Calu3 (cell line): ENCODE measurements at regions not wholly inside any gene's neighbourhood (a gene's known extent, or its start where the extent isn't known, plus 50 kb on each side); places are given as distances from the start of the nearest gene placed in this dataset.

Experiments
- BruUV-seq: library from RNA; stranded (reverse); fragments of 400-500 nt; replicated peaks from 2 replicates; lab custom pipeline; 2021; lab: Mats Ljungman, UMichigan
- CTCF ChIA-PET: fragments of 300-600 bp; sonication (Branson Sonifier 250); formaldehyde crosslinking; loops from one replicate; lab custom pipeline; 2022; ENCODE audit warnings: antibody characterized with exemption; lab: Charles Lee
- DNase-seq: peaks from one replicate; pipeline ENCODE4 v3.0.0; 2022
- H3K27ac Mint-ChIP-seq: one replicate; pipeline ENCODE4 v1.8.0; 2022; ENCODE audit warnings: mixed read lengths; ENCODE audit not compliant: unreplicated experiment
- H3K27me3 Mint-ChIP-seq: one replicate; pipeline ENCODE4 v1.8.0; 2022; ENCODE audit warnings: mixed read lengths; ENCODE audit not compliant: unreplicated experiment
- H3K36me3 Mint-ChIP-seq: one replicate; pipeline ENCODE4 v1.8.0; 2022; ENCODE audit warnings: mild to moderate bottlenecking, moderate library complexity, mixed read lengths; ENCODE audit not compliant: insufficient read depth, unreplicated experiment
- H3K4me1 Mint-ChIP-seq: one replicate; pipeline ENCODE4 v1.8.0; 2022; ENCODE audit warnings: mild to moderate bottlenecking, low read depth, mixed read lengths; ENCODE audit not compliant: unreplicated experiment
- H3K4me3 Mint-ChIP-seq: one replicate; pipeline ENCODE4 v1.8.0; 2022; ENCODE audit warnings: mild to moderate bottlenecking, low read depth, moderate library complexity, mixed read lengths; ENCODE audit not compliant: unreplicated experiment
- H3K9me3 Mint-ChIP-seq: one replicate; pipeline ENCODE4 v1.8.0; 2022; ENCODE audit warnings: low read depth, mixed read lengths; ENCODE audit not compliant: unreplicated experiment
- CTCF ChIP-seq: fragments of 200-600 bp; IDR thresholded peaks from one replicate; pipeline ENCODE4 v1.8.0; 2022; ENCODE audit warnings: antibody characterized with exemption; ENCODE audit not compliant: unreplicated experiment
- intact Hi-C: fragments of 100-400 bp; cut with micrococcal nuclease; formaldehyde crosslinking; loops from one replicate; pipeline ENCODE4 v1.10.0; 2022; ENCODE audit not compliant: unreplicated experiment

DNA sequence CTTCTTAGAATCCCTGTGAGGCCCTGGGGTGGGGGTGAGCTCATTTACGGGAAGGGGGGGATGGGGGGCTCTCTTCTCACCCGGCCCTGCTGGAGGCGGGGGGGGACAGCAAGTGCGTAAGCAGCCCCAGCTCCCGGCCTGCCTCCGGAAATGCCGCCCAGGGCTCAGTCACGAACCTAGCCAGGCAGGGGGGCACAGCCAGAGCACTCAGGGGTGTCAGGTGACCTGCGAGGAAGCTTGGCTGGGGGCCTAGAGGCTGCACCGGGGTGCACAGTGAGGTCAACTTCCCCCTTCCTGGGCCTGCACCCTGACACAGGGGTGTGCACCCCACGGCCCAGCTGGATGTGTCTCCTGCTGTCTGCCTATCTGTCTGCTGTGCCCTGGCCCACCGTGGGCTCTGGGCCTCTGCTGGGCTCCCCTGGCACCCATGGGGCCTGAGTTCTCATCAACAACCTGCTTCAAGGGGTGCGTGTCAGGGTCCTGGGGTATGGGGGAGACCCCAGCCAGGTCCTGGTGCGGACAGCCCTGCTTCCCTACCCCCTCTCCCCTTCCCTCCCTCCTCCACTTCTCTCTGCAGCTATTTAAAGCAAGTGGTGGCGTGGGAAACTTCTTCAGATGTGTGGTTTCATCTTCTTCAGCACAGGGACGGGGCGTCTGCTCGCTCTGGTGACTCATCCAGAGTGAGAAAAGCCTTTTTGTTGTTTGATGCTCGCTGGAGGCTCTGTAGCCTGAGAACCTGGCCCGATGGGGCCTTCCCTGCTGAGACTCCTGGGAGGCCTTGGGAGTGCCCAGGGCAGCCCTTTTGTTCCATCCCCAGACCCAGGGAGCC is 92.5 kb upstream of the RUNX3 start:
- TF ChIP-seq CTCF: no peak
- Mint-ChIP-seq H3K4me1 (no peaks in the 10 kb centered on the region), H3K4me3 (no peak overlapping the region), H3K27ac (peak overlapping the region; percentile 63), H3K9me3 (no peaks in the 10 kb centered on the region), H3K27me3 (no peaks in the 10 kb centered on the region), H3K36me3 (no peaks in the 10 kb centered on the region)
- peak; percentile 57 for DNase-seq
- CTCF ChIA-PET: interaction anchor here (0.5 to 0.6 kb wide), 3 partner anchors 11 to 1464 kb away, joined by 4 to 7 read pairs (median 4); no protein-coding TSS in a partner anchor
- no TSS peak for BruUV-seq
- intact Hi-C loops: no loop called here

GRCh38 chr1:25021591-25022215 is 91.6 kb upstream of the RUNX3 start:
- no peak overlapping the region for H3K4me3 Mint-ChIP-seq
- TF ChIP-seq CTCF: no peak
- H3K36me3 Mint-ChIP-seq: no peaks in the 10 kb centered on the region
- CTCF ChIA-PET: interaction anchor here (0.5 to 0.6 kb wide), 3 partner anchors 12 to 1463 kb away, joined by 4 to 7 read pairs (median 4); no protein-coding TSS in a partner anchor
- no peaks in the 10 kb centered on the region for H3K4me1 Mint-ChIP-seq
- no peaks in the 10 kb centered on the region for H3K9me3 Mint-ChIP-seq
- H3K27me3 Mint-ChIP-seq: no peaks in the 10 kb centered on the region
- intact Hi-C loops: no loop called here
- no TSS peak for BruUV-seq
- no peak for DNase-seq
- H3K27ac Mint-ChIP-seq: no peak overlapping the region

- no peaks in the 10 kb centered on the region for H3K27me3 Mint-ChIP-seq
- intact Hi-C loops: no loop called here
- no peak for TF ChIP-seq CTCF
- BruUV-seq: no TSS peak
- no peak for DNase-seq
- CTCF ChIA-PET: no interaction called here
- H3K9me3 Mint-ChIP-seq: no peaks in the 10 kb centered on the region
- H3K4me3 Mint-ChIP-seq: no peak overlapping the region
- no peaks in the 10 kb centered on the region for H3K36me3 Mint-ChIP-seq
- H3K27ac Mint-ChIP-seq: no peak overlapping the region
- H3K4me1 Mint-ChIP-seq: no peaks in the 10 kb centered on the region
These were observed 90.9 kb upstream of the RUNX3 start for GRCh38 chr1:25020851-25021590.

DNA sequence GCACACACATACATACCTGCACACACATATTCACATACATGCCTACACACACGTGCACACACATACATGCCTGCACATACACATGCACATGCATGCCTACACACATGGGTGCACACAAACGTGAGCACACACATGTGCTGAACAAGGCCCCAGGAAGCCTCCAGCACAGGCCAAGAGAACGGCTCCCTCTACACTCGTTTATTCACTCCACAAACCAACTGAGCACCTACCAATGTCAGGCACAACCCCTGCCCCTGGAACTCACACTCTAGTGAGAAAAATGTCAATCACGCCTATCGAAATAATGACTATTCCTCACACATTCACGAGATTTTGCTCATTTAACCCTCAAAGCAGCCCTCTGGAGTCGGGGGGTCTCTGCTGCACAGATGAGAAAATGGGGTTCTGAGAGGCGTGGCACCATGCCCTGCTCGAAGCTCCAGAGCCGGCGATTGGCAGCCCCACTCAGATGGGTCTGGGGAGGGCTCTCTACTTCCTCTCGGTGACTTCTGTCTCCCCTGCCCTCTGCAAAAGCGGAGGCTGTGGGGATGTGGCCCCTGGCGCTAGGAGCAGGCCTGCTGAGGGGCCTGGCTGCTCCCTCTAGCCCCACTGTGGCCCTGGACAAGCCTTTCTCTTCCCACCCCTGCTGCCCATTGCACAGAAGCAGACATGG is 90.2 kb upstream of the RUNX3 start:
- Mint-ChIP-seq H3K4me1 (no peaks in the 10 kb centered on the region), H3K36me3 (no peaks in the 10 kb centered on the region), H3K27ac (no peak overlapping the region), H3K9me3 (no peaks in the 10 kb centered on the region), H3K4me3 (no peak overlapping the region), H3K27me3 (no peaks in the 10 kb centered on the region)
- DNase-seq: no peak
- CTCF ChIA-PET: no interaction called here
- intact Hi-C loops: no loop called here
- BruUV-seq: no TSS peak
- no peak for TF ChIP-seq CTCF
